Fibroblast of the conjunctiva (primary cell): ENCODE measurements at regions not wholly inside any gene's neighbourhood (a gene's known extent, or its start where the extent isn't known, plus 50 kb on each side); places are given as distances from the start of the nearest gene placed in this dataset.

Experiments
- DNase-seq: peaks from one replicate; pipeline ENCODE4 v3.0.0-alpha.2; 2010; ENCODE audit warnings: low read depth

DNA sequence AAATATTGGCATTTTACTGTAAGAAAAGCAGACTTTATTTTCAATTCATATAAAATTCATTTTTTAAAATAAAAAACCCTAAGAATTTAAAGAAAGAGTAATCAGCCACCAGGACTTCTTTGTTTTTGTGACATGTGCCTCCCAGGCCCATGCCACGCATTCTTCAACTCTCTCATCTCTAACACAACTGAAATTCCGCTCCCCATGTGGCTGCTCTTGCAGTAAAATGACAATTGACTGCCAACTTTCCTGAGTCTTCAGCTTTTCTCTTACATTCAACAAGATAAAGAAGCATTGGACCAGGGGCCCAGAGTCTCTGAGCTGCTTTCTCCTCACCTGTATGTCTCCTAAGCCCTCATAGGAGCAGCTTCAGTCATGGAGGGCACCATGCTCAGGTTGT is 372.1 kb downstream of the UQCRFS1 start:
- no peak for DNase-seq

DNA sequence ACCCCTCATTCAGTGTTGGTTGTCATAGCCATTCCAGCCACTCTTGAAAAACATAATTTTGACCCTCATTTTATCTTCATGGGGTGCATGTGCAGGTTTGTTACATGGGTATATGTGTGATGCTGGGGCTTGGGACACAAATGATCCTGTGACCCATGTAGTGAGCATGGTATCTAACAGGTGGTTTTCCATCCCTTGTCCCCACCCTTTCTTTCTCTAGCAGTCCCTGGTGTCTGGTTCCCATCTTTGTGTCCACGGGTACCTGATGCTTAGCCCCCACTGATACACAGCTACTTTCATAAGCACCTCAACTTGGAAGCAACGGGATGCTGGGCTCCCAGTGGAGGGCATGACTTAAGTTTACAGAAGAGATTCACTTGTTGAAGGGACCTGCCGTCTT is 373.5 kb downstream of the UQCRFS1 start:
- DNase-seq, result no peak

DNA sequence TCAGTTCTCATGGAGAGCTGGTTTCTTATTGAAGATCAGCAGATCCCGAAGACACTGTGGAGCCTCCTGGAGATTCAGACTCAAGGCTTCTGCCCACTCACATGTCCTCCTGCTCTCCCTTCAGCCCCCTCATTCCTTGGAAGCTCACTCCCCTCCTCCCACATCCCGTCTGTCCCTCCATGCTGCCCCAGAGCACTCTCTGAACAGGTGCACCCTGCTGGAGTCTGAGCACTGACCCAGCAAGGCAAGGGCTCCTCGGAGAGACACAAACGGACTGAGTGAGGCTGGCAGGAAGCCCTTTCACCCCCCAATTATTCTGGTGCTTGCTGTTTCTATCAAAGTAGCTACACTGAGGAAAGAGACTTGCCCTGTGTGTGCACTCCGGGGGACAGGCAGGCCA is 374.0 kb downstream of the UQCRFS1 start:
- DNase-seq, result no peak

DNA sequence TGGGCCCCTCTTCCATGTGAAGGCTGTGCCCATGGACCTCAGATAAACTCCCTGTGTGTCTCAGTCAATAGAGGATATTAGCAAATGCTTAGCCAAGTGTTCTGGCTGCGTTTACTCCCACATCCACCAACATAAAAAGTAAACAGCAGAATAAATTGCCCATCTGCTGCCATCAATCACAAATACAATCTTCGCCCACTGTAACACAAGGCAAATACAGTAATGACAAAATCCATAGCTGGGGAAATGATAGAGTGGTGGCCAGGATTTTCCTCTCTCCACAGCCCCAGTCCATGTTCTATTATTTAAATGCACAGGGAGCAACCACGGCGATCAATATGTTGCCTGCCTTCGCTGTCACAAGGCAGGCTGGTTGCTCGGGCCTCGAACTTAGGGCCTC is 376.5 kb downstream of the UQCRFS1 start:
- no peak for DNase-seq

DNA sequence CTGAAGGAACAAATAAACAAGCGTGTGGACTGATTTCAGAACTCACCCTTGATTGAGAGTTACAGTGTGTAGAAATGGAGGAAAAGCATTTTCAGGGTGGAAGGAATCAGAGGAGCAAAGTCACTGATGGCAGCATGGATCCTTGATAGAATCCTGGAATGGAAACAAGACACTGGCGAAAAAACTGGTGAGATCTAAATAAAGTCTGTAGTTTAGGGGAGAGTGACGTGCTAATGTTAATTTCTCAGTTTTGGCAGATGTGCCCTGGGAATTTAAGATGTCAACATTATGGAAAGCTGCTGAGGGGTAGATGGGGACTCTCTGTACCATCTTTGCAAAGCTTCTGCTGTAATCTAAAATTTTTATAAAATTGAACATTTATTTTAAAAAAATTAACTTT is 378.0 kb downstream of the UQCRFS1 start:
- no peak for DNase-seq

DNA sequence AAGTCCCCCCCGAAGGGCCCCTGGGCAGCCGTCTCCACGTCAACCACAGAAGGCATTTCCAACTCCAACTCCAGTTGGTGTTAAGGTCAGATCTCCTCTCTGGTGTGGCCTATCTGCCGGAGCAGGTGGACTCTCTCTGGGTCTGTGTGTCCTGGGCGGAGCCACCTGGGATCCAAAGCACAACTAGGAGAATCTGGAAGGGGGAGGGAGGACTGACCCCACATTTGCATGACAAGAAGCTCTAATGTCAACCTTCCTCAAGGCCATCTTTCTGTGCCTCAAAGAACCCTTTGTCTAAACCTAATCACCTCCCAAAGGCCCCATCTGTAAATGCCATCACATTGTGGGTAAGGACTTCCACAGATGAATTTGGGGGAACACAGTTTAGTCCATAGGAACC is 381.5 kb downstream of the UQCRFS1 start:
- no peak for DNase-seq

DNA sequence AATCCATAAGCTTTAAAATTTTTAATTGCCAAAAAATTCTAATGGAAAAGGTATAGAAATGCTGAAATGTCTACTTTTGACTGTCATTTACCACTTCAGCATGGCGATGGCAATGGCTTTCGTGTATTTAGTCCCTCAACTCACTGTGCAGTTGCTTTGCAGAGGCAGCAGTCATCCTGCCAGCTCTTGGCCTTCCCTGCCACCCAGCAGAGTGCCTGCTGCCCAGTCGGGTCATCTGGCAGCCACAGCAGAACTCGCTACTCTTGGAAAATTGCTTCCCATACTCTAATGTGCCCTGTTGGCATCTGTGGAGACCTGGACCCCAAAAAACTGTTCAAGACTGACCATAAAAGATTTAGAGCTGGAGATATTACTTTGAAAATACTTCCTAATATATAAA is 383.2 kb downstream of the UQCRFS1 start:
- no peak for DNase-seq

DNA sequence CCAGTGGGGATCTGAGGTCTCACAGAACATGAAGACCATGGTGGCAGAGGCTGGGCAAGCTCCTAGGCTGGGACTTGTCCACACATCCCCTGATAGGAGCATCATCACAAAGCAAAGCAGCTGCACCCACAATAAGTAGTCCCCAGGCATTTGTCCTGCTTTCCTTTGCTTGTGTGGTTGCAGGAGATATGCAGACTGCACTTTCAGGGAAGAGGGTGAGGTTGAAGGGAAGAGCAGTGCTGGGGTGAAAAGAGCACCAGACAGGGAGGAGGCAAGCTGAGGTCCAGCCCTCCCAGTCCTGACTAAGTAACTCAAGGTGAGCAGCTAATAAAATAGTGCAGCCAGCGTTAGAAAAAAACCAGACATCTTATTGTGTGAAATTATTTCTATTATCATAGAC is 383.6 kb downstream of the UQCRFS1 start:
- DNase-seq, result no peak

DNA sequence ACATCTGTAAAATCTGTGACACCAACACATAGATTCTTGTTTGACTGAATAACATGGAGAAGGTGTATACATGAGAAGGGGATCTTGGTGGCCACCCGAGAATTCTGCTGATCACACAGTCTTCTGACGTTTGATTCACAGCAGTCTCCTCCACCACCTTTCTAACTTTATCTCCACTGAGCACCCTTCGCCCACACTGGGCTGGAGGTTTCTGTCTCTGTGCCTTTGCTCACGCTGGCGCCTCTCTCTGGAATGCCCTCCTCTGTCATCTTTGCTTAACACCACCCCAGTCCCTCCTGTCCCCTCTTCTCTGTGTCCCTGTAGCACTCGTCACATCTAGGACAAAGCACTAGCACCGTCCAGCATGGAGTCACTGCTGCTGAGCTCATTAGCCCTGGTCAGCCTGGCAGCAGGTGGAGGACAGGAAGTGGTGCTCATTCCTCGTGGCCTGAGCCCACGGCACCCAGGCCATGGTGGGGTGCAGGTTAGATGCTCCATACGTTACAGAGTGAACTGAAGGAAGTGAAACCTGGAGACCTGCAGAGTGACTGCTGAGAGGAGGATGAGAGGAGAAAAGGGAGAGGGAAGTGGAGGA is 384.6 kb downstream of the UQCRFS1 start:
- no peak for DNase-seq

DNA sequence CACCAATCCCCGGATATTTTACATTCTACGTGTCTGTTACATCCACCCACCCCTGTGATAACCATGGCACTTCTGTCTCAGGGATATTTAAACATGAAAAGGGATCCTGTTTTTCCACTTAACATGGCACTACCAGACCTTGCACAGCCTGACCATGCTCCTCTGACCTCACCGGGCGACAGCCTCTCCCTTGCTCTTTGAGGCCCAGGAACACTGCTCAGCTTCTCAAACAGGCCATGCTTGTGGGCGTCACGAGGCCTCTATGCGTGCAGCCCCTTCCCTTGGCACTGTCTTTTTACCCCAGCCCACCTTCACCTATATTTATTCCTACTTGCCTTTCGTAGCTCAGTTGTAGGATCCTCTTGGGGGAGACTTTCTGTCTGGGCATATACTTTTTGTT is 385.6 kb downstream of the UQCRFS1 start:
- no peak for DNase-seq

DNA sequence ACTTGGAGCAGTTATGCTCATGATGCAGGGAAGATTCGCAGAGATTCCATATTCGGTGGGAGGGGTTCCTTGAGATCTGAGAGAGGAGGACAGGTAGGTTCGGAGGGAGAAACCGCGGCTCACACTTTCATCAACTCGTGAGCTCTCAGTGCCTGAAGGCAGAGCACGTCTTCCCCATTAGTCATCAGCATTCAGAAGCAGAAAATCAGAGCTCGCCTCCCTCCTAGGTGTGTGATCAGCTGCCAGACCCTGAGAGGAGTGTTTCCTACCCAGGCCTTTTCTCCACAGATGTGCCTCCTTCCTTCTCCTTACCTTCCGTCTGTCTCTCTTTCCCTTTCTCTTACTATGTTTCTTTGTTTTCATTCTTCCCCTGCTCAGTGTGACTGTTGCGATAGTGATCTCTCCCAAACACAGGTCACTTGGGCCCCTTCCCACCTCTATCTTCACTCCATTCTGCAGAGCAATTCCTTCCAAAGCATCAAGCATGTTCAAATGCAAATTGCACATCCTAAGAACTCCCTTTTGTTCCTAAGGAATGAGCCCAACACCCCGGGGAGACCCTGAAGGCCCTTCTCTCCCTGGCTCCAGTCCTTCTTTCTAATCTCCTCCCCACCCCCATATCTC is 389.5 kb downstream of the UQCRFS1 start:
- DNase-seq, result no peak

DNA sequence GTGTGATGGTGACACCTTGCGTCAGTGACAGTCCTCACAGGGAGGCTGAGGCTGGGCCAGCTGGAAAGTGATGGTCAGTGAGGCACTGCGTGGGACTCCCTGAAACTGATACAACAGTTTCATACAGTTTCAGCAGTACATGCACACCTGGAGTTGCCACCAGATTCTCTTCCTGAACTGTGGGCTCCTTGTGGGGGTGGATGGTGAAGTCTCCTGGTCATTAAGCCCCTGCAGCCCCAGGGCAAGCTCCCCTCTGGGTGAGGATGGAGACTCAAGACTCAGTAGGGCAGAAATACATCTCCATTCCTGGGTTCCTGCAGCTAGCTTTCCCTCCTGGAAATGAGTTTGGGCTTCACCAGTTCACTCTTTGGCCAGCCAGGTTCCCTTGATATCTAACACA is 392.7 kb downstream of the UQCRFS1 start:
- no peak for DNase-seq

DNA sequence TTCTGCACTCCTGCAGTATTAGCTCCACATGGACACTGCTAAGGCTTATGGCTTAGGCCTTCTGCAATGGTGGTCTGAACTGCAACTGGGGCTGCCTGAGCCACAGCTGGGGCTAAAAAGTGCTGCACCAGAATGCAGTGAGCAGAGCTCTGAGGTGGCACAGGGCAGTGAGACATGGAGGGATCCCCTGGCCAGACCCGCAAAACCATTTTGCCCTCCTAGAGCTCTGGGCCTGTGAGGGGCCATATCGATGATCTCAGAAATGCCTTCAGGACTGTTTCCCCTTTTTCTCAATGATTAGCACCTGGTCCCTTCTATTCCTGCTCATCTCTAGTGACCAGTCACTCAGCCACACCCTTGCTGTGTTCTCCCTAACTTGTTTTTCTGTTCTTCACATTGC is 397.7 kb downstream of the UQCRFS1 start:
- DNase-seq, result no peak

DNA sequence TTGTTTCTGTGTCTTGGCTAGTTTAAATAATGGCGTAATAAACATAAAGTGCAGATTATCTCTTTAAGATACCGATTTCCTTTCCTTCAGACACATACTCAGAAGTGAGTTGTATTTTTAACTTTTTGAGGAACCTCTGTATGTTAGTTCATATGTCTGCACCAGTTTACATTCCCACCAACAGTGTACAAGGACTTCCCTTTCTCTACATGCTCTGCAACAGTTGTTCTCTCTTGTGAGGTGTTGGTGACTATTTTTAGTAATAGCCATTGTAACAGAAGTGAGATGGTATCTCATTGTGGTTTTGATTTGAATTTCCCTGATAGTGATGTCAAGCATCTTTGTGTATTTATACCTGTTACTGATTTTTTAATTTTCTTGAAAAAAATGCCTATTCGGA is 418.6 kb downstream of the UQCRFS1 start:
- DNase-seq, result no peak

DNA sequence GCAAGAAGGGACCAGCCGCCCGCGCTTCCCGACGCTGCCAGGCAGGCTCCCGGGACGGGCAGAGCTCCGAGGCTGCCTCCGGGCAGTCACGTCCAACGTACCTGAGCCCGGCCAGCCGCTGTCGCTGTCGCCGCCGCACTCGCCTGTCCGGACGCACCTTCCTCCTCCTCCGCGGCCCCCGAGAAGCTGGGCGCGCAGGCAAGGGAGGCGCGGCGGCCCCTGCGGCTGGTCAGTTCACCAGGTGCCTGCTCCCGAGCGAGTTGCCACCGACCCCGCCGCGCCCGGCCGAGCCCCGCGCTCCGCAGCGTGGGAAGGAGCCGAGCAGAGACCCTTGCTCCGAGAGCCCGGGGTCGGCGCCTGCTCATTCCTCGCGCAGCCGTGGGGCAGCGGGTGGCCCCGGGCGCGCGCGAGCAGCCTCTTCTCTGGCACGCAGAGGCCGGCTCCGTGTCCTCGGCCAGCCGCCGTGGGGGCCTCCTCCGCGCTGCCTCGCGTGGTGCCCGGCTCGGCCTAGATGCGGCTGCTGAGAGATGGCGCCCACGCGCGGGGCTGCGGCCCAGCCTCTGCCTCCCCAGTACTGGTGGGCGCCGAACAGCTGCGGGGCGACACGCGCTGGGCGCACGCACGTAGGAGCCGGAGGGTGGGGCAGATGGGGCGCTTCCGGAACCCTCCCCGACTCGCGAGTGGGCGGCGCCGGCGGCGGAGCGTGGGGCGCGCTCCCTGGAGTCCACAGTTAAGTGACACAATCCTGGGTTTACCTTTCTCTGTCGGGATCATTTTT is 419.4 kb downstream of the UQCRFS1 start:
- DNase-seq, result no peak

DNA sequence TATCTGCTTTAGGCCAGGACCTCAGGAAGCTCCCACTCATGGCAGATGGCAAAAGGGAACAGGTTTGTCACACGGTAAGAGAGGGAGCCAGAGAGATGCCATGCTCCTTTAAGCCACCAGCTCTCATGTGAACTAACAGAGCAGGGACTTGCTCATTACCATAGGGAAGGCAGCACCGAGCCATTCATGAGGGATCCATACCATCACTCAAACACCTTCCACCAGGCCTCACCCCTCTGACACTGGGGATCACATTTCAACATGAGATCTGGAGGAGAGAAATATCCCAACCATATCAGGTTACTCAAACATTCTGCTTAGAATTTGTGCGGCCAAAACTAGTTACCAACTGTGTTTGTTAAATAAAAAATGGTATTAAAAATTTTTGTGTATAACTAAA is 427.0 kb downstream of the UQCRFS1 start:
- DNase-seq, result no peak

DNA sequence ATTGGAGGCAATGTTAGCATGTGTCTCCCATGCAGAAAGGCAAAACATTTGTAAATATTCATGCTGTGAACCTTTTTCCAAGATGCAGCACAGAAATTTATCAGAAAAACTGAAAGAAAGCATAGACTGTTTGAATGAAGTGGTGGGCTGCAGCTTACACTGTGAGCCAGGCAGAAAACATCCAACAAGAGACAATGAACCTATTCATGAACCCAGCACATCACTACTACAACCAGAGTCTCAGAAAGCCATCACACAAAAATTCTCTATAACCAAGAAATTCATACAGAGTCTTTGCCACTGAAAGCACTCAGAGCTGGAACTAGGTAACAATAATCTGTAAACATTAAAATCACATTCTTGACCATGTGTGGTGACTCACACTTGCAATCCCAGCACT is 448.9 kb downstream of the UQCRFS1 start:
- DNase-seq, result no peak

DNA sequence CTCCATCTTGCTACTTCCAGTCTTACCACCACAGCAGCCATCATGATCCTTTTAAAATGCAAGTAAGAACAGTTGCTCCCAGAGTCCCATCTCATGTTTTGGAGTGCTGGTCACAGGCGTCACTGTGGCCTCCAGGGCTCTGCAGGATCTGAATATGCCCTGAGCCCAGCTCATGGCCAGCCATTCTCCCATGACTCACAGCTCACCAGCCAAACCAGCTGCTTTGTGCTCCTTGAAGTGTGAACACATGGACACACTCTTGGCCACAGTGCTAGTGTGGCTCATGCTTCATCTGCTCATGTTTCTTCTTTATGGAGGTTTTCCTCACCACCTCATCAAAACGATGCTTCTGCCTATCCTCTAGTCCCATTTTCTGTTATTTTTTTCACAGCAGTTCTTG is 466.5 kb downstream of the UQCRFS1 start:
- DNase-seq, result no peak

DNA sequence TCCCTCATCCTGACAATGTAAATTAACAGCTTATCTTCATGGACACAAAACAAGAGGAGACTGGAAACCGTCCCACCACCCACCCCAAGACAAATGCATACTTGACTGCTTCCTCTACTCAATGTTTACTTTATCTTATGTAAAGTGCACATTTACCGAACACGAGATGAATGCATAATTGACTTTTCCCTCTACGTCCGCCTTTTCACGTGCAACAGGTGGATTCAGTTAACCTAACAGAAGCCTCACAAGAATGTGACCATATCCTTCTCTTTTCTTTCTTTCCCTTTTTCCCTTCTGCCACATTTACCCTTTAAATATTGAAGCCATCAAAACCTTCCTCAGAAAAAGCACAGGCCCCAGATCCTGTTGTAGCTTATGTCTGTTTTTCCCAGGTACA is 468.0 kb downstream of the UQCRFS1 start:
- DNase-seq, result no peak

DNA sequence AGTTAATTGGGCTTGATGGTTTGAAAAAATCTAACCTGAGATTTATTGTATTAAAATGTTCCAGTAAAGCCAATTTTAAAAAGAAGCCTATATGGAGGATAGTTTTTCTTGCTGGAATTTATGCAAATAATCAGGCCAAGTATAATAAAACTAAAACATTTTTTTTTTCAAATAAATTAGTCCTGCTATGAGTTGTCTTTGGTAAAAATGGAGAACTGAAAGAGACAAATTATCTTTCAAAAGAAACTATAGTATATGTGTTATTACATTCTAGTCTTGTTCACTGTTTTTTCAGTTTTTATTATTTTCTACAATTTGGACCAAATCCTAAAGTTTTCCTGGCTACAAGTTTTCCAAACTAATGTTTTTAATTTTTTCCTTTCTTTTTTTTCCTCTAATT is 468.9 kb downstream of the UQCRFS1 start:
- no peak for DNase-seq

DNA sequence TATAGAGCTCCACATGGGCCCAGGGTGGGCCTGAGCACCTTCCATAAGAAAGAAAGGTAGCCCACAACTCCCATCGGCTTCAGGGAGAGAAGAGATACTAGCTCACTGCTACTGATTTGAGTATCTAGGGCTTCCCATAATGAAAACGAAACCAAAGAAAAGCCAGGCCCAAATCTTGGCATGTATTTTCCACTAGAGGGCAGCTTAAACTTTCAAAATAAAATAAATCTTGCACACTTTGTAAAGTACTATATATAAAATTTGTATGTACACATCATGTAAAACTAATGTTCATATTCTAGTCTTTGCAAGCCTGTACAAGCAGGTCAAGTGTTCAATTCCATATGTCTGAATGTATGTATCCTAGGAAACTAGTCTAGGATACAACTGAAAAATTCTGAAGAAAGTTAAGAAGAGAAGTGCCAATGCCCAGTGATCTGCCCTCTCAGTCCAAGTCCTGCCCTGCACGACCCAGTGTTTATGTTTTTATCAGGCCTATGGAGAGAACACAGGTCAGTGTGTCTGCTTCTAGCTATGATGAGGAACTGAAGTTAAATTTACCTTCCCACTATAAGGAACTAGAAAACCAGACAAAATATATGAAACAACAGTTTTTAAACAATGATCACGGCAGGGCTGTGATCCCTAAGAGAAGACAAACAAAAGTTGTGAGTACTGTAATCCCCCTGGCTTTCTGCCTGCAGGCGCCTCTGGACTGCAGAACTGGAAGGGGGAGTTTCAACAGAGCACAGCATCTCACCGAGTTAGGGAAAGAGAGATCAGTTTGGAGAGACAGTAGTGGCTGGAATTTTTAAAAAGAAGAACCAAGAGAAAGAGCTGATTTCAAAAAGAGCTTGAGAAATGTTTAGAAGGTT is 475.7 kb downstream of the UQCRFS1 start:
- DNase-seq, result peak; percentile 31

DNA sequence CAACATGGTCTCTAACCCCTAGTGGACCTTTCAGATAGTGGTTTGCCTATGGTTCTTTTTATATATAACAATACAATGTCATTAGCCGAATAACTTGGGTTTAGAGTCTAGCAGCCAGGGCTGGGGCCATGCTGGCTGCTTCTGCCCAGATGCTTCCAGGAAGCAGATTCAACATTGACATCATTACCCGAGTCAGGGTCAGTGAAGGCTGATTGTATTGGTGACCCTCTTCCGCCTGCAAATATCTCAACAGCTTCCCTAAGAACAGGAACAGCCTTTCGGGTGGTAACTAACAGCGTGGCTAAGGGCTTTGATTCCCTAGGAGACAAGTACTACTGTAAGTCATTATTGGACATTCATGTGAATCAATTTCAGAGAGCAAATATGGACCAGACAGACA is 476.4 kb downstream of the UQCRFS1 start:
- no peak for DNase-seq

DNA sequence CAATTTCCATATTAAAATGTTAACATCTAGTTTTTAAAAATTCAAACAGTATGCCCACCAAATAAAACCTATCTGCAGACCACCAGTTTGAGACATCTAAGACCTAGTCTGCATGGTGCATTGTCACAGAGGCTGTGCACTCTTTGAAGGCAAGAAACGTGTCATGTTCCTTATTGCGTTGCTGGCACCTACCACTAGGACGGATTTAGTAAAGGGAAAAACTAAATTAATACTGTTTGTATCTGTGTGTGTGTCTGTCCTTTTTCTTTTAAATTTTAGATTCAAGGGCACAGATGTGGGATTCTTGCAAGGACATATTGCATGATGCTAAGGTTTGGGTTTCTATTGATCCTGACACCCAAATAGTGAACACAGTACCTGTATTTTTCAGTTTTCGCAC is 481.4 kb downstream of the UQCRFS1 start:
- DNase-seq, result no peak
